Endothelial cell of umbilical vein (primary cell): ENCODE measurements at regions not wholly inside any gene's neighbourhood (a gene's known extent, or its start where the extent isn't known, plus 50 kb on each side); places are given as distances from the start of the nearest gene placed in this dataset.

Experiments used
- CTCF ChIP-seq, 2 donors: IDR thresholded peaks; 1 replicate in 1 of 2; 2 replicates in 1 of 2; pipeline ENCODE4 v1.5.1; 2011; ENCODE audit warnings: low read length in 2 of 2, mild to moderate bottlenecking in 2 of 2, moderate library complexity in 2 of 2, control low read depth in 1 of 2, inconsistent platforms in 1 of 2, low read depth in 1 of 2; ENCODE audit not compliant: insufficient read depth in 1 of 2; ENCODE audit errors: extremely low read depth in 1 of 2
- EZH2 ChIP-seq: IDR thresholded peaks from 2 replicates; pipeline ENCODE4 v1.6.1; 2012; ENCODE audit warnings: borderline replicate concordance, low read depth, mild to moderate bottlenecking, moderate library complexity, low read length, inconsistent platforms; ENCODE audit not compliant: severe bottlenecking
- FOS ChIP-seq: IDR thresholded peaks from 2 replicates; pipeline ENCODE4 v1.6.1; 2011; ENCODE audit warnings: mild to moderate bottlenecking, low read length, moderate library complexity, borderline replicate concordance; ENCODE audit not compliant: insufficient read depth
- POLR2AphosphoS5 ChIP-seq: IDR thresholded peaks from 2 replicates; pipeline ENCODE4 v1.6.1; 2012; ENCODE audit warnings: low read depth, mild to moderate bottlenecking, control low read depth, low read length, moderate library complexity; ENCODE audit not compliant: insufficient read depth

DNA sequence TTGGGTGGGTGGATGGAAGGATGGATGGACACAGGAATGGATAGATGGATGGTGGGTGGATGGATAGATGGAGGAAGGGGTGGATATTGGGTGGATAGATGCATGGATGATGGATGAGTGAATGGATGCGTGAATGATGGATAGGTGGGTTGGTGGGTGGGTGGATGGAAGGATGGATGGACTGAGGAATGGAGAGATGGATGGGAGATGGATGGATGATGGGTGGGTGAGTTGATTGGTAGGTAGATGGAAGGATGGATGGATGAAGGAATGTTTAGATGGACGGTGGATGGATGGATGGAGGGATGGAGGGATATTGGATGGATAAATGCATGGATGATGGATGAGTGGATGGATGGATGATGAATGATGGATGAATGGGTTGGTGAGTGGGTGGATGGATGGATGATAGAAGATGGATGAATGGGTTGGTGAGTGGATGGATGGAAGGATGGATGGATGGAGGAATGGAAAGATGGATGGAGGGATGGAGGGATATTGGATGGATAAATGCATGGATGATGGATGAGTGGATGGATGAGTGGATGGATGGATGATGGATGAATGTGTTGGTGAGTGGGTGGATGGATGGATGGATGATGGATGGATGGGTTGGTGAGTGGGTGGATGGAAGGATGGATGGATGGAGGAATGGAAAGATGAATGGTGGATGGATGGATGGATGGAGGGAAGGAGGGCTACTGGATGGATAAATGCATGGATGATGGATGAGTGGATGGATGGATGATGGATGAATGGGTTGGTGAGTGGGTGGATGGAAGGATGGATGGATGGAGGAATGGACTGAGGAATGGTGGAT lies 50.4 kb upstream of the GRPEL1 start:
- TF ChIP-seq FOS (no peak), EZH2 (no peak), POLR2AphosphoS5 (no peak), CTCF (IDR thresholded peaks at IDR 0.05; ENCODE audit: extremely low read depth in 1 of 2, insufficient read depth in 1 of 2, low read depth in 1 of 2, low read length in 2 of 2) (no peak)
